Breast epithelium (tissue), 4 donors: ENCODE measurements at regions not wholly inside any gene's neighbourhood (a gene's known extent, or its start where the extent isn't known, plus 50 kb on each side); places are given as distances from the start of the nearest gene placed in this dataset.

ENCODE experiments used
- DNase-seq, 2 donors: peaks; one replicate each; pipeline ENCODE4 v3.0.0-alpha.2; 2019; ENCODE audit warnings: low spot score in 2 of 2
- H3K27ac ChIP-seq, 2 donors: fragments of 200-600 bp; sonication (generic) in 1 of 2; one replicate each; pipeline ENCODE4 v1.5.1; 2016 to 2019; ENCODE audit warnings: mild to moderate bottlenecking in 1 of 2
- H3K27me3 ChIP-seq, 2 donors: fragments of 200-600 bp; sonication (generic) in 1 of 2; one replicate each; pipeline versions ENCODE4 v1.5.1 to v1.6.0; 2017 to 2019; ENCODE audit warnings: control low read depth in 1 of 2, mild to moderate bottlenecking in 1 of 2
- H3K36me3 ChIP-seq: fragments of 200-600 bp; one replicate; pipeline ENCODE4 v1.5.1; 2019
- H3K4me1 ChIP-seq, 2 donors: fragments of 200-600 bp; sonication (generic); one replicate each; pipeline ENCODE4 v1.5.1; 2016 to 2019; ENCODE audit warnings: control low read depth in 1 of 2
- H3K4me3 ChIP-seq, 3 donors: fragments of 200-600 bp; sonication (generic); 1 replicate in 2 of 3; 2 replicates in 1 of 3; pipeline ENCODE4 v1.5.1; 2016 to 2019; ENCODE audit warnings: mild to moderate bottlenecking in 3 of 3, moderate library complexity in 2 of 3
- H3K9me3 ChIP-seq, 2 donors: fragments of 200-600 bp; sonication (generic) in 1 of 2; one replicate each; pipeline ENCODE4 v1.5.1; 2016 to 2019; ENCODE audit warnings: control low read depth in 1 of 2
- CTCF ChIP-seq, 3 donors: fragments of 450-650 bp; IDR thresholded peaks; one replicate each; pipeline ENCODE4 v1.5.1; 2016 to 2017; ENCODE audit warnings: antibody characterized with exemption in 3 of 3, mild to moderate bottlenecking in 3 of 3, moderate library complexity in 3 of 3
- POLR2A ChIP-seq: fragments of 450-650 bp; IDR thresholded peaks from one replicate; pipeline ENCODE4 v1.6.1; 2016; ENCODE audit warnings: antibody characterized with exemption, mild to moderate bottlenecking, moderate library complexity
- POLR2AphosphoS5 ChIP-seq, 3 donors: sonication (generic); formaldehyde crosslinking; IDR thresholded peaks; one replicate each; pipeline ENCODE4 v1.6.1; 2017; ENCODE audit warnings: antibody characterized with exemption in 3 of 3
- intact Hi-C: fragments of 100-400 bp; cut with DNase I; formaldehyde crosslinking; loops from one replicate; pipeline ENCODE4 v1.15.1; 2023; ENCODE audit warnings: low total_unique reads

GRCh38 chr3:103926936-103927335 is 1439.8 kb upstream of the ALCAM start:
- H3K27me3 ChIP-seq: no peaks in the 10 kb centered on the region
- no peaks in the 10 kb centered on the region for H3K4me1 ChIP-seq
- TF ChIP-seq CTCF (IDR thresholded peaks at IDR 0.05) (no peak), POLR2A (no peak), POLR2AphosphoS5 (IDR thresholded peaks at IDR 0.05) (no peak)
- no peak overlapping the region for H3K4me3 ChIP-seq
- peaks cover 0 to 11% of the 10 kb centered on the region in 2 donors for H3K9me3 ChIP-seq
- intact Hi-C loops: no loop called here
- H3K36me3 ChIP-seq: no peaks in the 10 kb centered on the region
- no peak overlapping the region for H3K27ac ChIP-seq
- no peak for DNase-seq

GRCh38 chr3:103927896-103928295 is 1438.8 kb upstream of the ALCAM start:
- H3K4me3 ChIP-seq: no peak overlapping the region
- no peak for DNase-seq
- H3K27ac ChIP-seq: no peak overlapping the region
- no peaks in the 10 kb centered on the region for H3K27me3 ChIP-seq
- TF ChIP-seq POLR2AphosphoS5 (IDR thresholded peaks at IDR 0.05): no peak
- no peak for TF ChIP-seq CTCF (IDR thresholded peaks at IDR 0.05)
- TF ChIP-seq POLR2A: no peak
- peaks cover 0 to 11% of the 10 kb centered on the region in 2 donors for H3K9me3 ChIP-seq
- no peaks in the 10 kb centered on the region for H3K4me1 ChIP-seq
- intact Hi-C loops: no loop called here
- H3K36me3 ChIP-seq: no peaks in the 10 kb centered on the region

- no peaks in the 10 kb centered on the region for H3K9me3 ChIP-seq
- TF ChIP-seq POLR2A (no peak), POLR2AphosphoS5 (IDR thresholded peaks at IDR 0.05) (no peak)
- no peaks in the 10 kb centered on the region for H3K36me3 ChIP-seq
- no peaks in the 10 kb centered on the region for H3K27me3 ChIP-seq
- H3K4me1 ChIP-seq: no peaks in the 10 kb centered on the region
- H3K4me3 ChIP-seq: no peak overlapping the region
- intact Hi-C loops: no loop called here
- DNase-seq: no peak
- H3K27ac ChIP-seq: no peak overlapping the region
Measured at GRCh38 chr3:103937094-103937493, 1429.6 kb upstream of the ALCAM start.

- Histone ChIP-seq H3K4me3 (no peak overlapping the region), H3K36me3 (no peaks in the 10 kb centered on the region), H3K4me1 (no peaks in the 10 kb centered on the region), H3K9me3 (no peaks in the 10 kb centered on the region), H3K27me3 (no peaks in the 10 kb centered on the region), H3K27ac (no peak overlapping the region)
- TF ChIP-seq POLR2AphosphoS5 (IDR thresholded peaks at IDR 0.05) (no peak), CTCF (IDR thresholded peaks at IDR 0.05) (no peak), POLR2A (no peak)
- intact Hi-C loops: no loop called here
- DNase-seq: no peak
Measured at GRCh38 chr3:103947062-103947461, 1419.6 kb upstream of the ALCAM start.

- Histone ChIP-seq H3K4me1 (no peaks in the 10 kb centered on the region), H3K36me3 (no peaks in the 10 kb centered on the region), H3K9me3 (no peaks in the 10 kb centered on the region), H3K4me3 (no peak overlapping the region), H3K27me3 (no peaks in the 10 kb centered on the region), H3K27ac (no peak overlapping the region)
- TF ChIP-seq CTCF (IDR thresholded peaks at IDR 0.05): no peak
- TF ChIP-seq POLR2A: no peak
- no peak for TF ChIP-seq POLR2AphosphoS5 (IDR thresholded peaks at IDR 0.05)
- DNase-seq: no peak
- intact Hi-C loops: no loop called here
Measured at GRCh38 chr3:103949693-103950092, 1417.0 kb upstream of the ALCAM start.

- no peaks in the 10 kb centered on the region for H3K27me3 ChIP-seq
- no peaks in the 10 kb centered on the region for H3K4me1 ChIP-seq
- no peak for DNase-seq
- H3K9me3 ChIP-seq: no peaks in the 10 kb centered on the region
- no peaks in the 10 kb centered on the region for H3K36me3 ChIP-seq
- intact Hi-C loops: no loop called here
- TF ChIP-seq CTCF (IDR thresholded peaks at IDR 0.05) (no peak), POLR2AphosphoS5 (IDR thresholded peaks at IDR 0.05) (no peak)
- H3K4me3 ChIP-seq: no peak overlapping the region
- H3K27ac ChIP-seq: no peak overlapping the region
Measured at GRCh38 chr3:103950676-103951075, 1416.0 kb upstream of the ALCAM start.
